HEK293T (cell line): ENCODE measurements at regions not wholly inside any gene's neighbourhood (a gene's known extent, or its start where the extent isn't known, plus 50 kb on each side); places are given as distances from the start of the nearest gene placed in this dataset.

ENCODE experiments used
- BHLHE40 ChIP-seq: fragments of 450-650 bp; IDR thresholded peaks from 2 replicates; pipeline ENCODE4 v1.6.1; 2016; ENCODE audit warnings: mild to moderate bottlenecking, moderate library complexity, borderline replicate concordance
- ELF4 ChIP-seq: fragments of 450-650 bp; IDR thresholded peaks from 2 replicates; pipeline ENCODE4 v1.6.1; 2017; ENCODE audit warnings: antibody characterized with exemption
- FOXA1 ChIP-seq: fragments of 450-650 bp; IDR thresholded peaks from 2 replicates; pipeline ENCODE4 v1.6.1; 2016; ENCODE audit warnings: mild to moderate bottlenecking
- LEF1 ChIP-seq: fragments of 450-650 bp; IDR thresholded peaks from 2 replicates; pipeline ENCODE4 v1.6.1; 2017; ENCODE audit warnings: mild to moderate bottlenecking, borderline replicate concordance
- SUZ12 ChIP-seq: fragments of 450-650 bp; IDR thresholded peaks from 2 replicates; pipeline ENCODE4 v1.6.1; 2016; ENCODE audit warnings: mild to moderate bottlenecking
- TARDBP ChIP-seq: fragments of 450-650 bp; IDR thresholded peaks from 2 replicates; pipeline ENCODE4 v1.6.1; 2016

DNA sequence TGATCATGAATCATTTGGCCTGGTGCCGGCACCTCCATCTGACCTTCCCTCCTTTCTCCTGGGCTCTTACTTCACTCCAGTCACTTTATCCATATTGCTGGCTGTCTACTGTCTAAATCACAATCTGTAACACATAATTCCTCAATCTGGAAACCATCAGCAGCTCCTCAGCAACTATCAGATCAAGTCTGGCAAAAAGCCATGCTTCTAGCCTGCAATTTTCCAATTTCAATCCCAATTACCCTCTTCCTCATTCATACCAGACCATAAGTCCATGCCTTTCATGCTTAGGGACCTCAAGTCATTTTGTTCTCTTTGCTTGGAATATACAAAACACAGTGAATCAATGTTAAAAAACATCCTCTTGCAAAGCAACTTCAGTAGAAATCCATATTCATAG, 882.8 kb upstream of the ANO3 start:
- TF ChIP-seq LEF1 (no peak), FOXA1 (no peak), ELF4 (no peak), SUZ12 (no peak), TARDBP (no peak), BHLHE40 (no peak)
